Ishikawa (cell line): ENCODE measurements at regions not wholly inside any gene's neighbourhood (a gene's known extent, or its start where the extent isn't known, plus 50 kb on each side); places are given as distances from the start of the nearest gene placed in this dataset.

Experiments used
- CEBPB ChIP-seq: IDR thresholded peaks from 2 replicates; pipeline ENCODE4 v1.6.1; 2012
- EP300 ChIP-seq: IDR thresholded peaks from 2 replicates; pipeline ENCODE4 v1.6.1; 2012; ENCODE audit warnings: borderline replicate concordance
- FOXM1 ChIP-seq: IDR thresholded peaks from 2 replicates; pipeline ENCODE4 v1.6.1; 2012; ENCODE audit warnings: low read depth, borderline replicate concordance
- RAD21 ChIP-seq: IDR thresholded peaks from 2 replicates; pipeline ENCODE4 v1.6.1; 2012; ENCODE audit warnings: low read depth
- TAF1 ChIP-seq: IDR thresholded peaks from 2 replicates; pipeline ENCODE4 v1.6.1; 2012; ENCODE audit warnings: low read depth, mild to moderate bottlenecking
- TCF12 ChIP-seq: IDR thresholded peaks from 2 replicates; pipeline ENCODE4 v1.6.1; 2012; ENCODE audit warnings: low read depth
- ZBTB7A ChIP-seq: IDR thresholded peaks from 2 replicates; pipeline ENCODE4 v1.6.1; 2012; ENCODE audit warnings: low read depth
- TF ChIP-seq, protein P1 (sequence below): IDR thresholded peaks from 2 replicates; pipeline ENCODE4 v1.6.1; 2012
- TF ChIP-seq, protein P2 (sequence below): IDR thresholded peaks from 2 replicates; pipeline ENCODE4 v1.6.1; 2012
- TF ChIP-seq, protein P3 (sequence below): IDR thresholded peaks from 2 replicates; pipeline ENCODE4 v1.6.1; 2012; ENCODE audit warnings: low read depth, mild to moderate bottlenecking

DNA sequence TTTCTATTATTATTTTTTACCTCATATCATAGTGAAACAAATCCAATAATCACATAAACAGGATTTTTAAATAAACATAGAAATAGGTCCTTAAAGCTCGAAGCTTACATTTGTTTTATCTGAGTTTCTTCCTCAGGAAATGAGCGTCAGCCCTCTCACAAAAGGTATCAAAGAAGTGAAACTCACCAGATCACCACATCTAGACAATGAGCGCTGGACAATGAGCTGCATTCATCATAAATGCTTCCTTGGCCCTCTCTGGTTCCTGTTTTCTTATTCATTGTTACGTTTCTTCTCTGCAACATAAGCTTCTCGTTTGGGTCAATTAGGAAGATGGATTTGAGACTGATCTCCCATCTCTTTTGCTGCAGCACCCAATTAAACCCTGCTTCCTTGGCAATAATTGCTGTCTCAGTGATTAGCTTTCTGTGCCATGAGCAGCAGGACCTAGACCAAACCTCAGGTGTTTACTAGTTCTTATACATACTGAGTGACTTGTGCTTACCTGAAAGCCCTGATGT lies 649.9 kb upstream of the LUZP2 start:
- TF ChIP-seq EP300 (no peak), CEBPB (no peak), TAF1 (no peak), ZBTB7A (no peak), TCF12 (no peak), FOXM1 (no peak), RAD21 (no peak)
- TF ChIP-seq, protein P1, sequence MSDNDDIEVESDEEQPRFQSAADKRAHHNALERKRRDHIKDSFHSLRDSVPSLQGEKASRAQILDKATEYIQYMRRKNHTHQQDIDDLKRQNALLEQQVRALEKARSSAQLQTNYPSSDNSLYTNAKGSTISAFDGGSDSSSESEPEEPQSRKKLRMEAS: no peak
- TF ChIP-seq, protein P2, sequence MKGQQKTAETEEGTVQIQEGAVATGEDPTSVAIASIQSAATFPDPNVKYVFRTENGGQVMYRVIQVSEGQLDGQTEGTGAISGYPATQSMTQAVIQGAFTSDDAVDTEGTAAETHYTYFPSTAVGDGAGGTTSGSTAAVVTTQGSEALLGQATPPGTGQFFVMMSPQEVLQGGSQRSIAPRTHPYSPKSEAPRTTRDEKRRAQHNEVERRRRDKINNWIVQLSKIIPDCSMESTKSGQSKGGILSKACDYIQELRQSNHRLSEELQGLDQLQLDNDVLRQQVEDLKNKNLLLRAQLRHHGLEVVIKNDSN: no peak
- TF ChIP-seq, protein P3, sequence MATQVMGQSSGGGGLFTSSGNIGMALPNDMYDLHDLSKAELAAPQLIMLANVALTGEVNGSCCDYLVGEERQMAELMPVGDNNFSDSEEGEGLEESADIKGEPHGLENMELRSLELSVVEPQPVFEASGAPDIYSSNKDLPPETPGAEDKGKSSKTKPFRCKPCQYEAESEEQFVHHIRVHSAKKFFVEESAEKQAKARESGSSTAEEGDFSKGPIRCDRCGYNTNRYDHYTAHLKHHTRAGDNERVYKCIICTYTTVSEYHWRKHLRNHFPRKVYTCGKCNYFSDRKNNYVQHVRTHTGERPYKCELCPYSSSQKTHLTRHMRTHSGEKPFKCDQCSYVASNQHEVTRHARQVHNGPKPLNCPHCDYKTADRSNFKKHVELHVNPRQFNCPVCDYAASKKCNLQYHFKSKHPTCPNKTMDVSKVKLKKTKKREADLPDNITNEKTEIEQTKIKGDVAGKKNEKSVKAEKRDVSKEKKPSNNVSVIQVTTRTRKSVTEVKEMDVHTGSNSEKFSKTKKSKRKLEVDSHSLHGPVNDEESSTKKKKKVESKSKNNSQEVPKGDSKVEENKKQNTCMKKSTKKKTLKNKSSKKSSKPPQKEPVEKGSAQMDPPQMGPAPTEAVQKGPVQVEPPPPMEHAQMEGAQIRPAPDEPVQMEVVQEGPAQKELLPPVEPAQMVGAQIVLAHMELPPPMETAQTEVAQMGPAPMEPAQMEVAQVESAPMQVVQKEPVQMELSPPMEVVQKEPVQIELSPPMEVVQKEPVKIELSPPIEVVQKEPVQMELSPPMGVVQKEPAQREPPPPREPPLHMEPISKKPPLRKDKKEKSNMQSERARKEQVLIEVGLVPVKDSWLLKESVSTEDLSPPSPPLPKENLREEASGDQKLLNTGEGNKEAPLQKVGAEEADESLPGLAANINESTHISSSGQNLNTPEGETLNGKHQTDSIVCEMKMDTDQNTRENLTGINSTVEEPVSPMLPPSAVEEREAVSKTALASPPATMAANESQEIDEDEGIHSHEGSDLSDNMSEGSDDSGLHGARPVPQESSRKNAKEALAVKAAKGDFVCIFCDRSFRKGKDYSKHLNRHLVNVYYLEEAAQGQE: no peak
